Central memory CD8-positive, alpha-beta T cell (primary cell): ENCODE measurements at regions not wholly inside any gene's neighbourhood (a gene's known extent, or its start where the extent isn't known, plus 50 kb on each side); places are given as distances from the start of the nearest gene placed in this dataset.

Source experiments
- ATAC-seq: fragments of 150-1000 bp; cut with Tn5 transposase; replicated peaks from 2 replicates; pipeline ENCODE4 v1.10.0; 2022; ENCODE audit warnings: mild to moderate bottlenecking, moderate FRiP score, moderate number of reproducible peaks; ENCODE audit not compliant: poor library complexity, severe bottlenecking; ENCODE audit errors: extremely low read depth
- DNase-seq, 2 donors: peaks; one replicate each; pipeline ENCODE4 v3.0.0; 2021; ENCODE audit warnings: low spot score in 2 of 2
- H3K27ac Mint-ChIP-seq: one replicate; pipeline ENCODE4 v1.8.0; 2022; ENCODE audit warnings: low read depth, mild to moderate bottlenecking, moderate library complexity, mixed read lengths
- H3K27me3 Mint-ChIP-seq: one replicate; pipeline ENCODE4 v1.8.0; 2022; ENCODE audit warnings: mixed read lengths
- H3K36me3 Mint-ChIP-seq: one replicate; pipeline ENCODE4 v1.8.0; 2022; ENCODE audit warnings: mild to moderate bottlenecking, moderate library complexity, mixed read lengths; ENCODE audit not compliant: insufficient read depth
- H3K4me1 Mint-ChIP-seq: one replicate; pipeline ENCODE4 v1.8.0; 2022; ENCODE audit warnings: mixed read lengths
- H3K4me3 Mint-ChIP-seq: one replicate; pipeline ENCODE4 v1.8.0; 2022; ENCODE audit warnings: mild to moderate bottlenecking, moderate library complexity, mixed read lengths
- H3K9me3 Mint-ChIP-seq: one replicate; pipeline ENCODE4 v1.8.0; 2022; ENCODE audit warnings: mixed read lengths

DNA sequence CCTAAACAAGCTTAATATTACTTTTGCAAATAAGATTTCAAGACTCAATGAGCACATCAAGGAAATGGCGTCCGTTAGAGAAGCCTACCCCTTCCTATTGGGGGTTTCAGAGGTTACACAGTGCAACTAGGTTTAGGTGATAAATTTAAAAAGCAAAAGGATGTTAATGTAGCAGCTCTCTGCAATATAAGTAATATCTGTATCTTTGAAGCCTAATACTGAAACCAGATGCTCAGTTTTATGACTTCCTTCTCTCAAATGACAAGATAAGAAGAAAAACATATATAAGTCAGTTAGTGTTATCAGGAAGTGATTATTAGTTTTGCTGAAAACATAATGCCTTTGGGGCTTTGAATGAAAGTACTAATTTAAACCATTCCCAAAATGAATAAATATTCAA is 54.3 kb upstream of the MED13 start:
- Mint-ChIP-seq H3K36me3 (no peaks in the 10 kb centered on the region), H3K4me3 (no peak overlapping the region), H3K27ac (no peak overlapping the region), H3K4me1 (no peaks in the 10 kb centered on the region), H3K9me3 (no peaks in the 10 kb centered on the region), H3K27me3 (peaks cover 4% of the 10 kb centered on the region)
- ATAC-seq (no peak), DNase-seq (no peak)
